CD4-positive, alpha-beta T cell treated with Interferon alpha-2 for 1 hour (primary cell): ENCODE measurements at regions not wholly inside any gene's neighbourhood (a gene's known extent, or its start where the extent isn't known, plus 50 kb on each side); places are given as distances from the start of the nearest gene placed in this dataset.

Experiments
- DNase-seq, 2 donors: peaks; one replicate each; pipeline ENCODE4 v3.0.0-alpha.2; 2020 to 2022

DNA sequence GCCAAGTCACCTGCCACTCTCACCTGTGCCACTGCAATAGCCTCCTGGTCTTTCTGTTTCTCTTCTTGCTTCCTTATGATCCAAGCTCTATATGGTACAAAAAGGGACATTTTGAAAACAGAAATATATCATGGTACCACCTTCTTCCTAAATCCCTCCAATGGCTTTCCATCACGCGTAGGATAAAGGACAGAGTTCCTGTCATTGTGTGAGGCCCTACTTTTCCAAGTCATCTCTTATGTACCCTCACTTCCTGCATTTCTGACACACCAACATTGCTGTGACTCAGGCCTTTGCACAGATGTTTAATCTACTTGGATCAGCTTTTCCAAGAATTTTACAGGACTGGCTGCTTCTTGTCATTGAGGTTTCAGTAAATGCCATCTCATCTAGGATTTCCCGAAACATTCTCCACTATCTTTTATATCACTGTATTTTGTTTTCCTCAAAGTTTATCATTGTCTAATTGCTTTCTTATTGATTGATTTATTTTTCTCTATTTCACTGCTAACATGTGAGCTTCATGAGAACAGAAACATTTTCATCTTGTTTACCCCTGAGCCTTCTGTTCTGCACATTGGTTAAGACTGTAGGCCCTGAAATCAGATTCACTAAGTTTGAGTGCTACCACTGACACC, 426.1 kb upstream of the FANCL start:
- DNase-seq = no peak

DNA sequence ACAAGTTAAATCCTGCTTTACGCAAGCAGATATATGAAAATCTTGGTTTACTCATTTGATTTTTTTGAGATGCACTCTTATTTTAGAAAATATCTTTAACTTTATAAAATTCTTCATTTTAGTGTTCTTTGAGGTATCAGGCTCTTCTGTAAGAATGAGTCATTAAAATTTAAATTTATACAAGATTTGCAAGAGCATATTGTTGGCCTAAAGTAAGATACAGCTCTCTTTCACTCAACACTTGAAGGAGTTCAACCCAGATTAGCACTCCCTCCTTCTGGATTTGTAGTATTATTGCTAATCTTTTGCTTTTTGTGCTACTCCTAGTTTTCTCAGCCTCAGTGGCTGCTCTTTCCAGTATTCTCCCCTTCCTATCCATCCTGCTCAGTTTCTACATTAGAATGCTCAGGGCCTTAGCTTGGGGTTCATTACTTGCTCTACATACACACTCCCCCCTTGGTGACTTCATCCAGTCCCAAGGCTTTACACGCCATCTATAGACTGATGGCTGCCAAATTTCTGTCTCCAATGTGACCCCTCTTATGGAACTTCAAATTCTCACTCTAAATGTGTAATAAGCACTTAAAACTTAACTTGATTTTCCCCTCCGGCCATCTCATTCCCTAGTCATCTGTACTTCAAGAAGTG, 425.3 kb upstream of the FANCL start:
- no peak for DNase-seq

GRCh38 chr2:58665154-58665553, 424.0 kb upstream of the FANCL start:
- no peak for DNase-seq

DNA sequence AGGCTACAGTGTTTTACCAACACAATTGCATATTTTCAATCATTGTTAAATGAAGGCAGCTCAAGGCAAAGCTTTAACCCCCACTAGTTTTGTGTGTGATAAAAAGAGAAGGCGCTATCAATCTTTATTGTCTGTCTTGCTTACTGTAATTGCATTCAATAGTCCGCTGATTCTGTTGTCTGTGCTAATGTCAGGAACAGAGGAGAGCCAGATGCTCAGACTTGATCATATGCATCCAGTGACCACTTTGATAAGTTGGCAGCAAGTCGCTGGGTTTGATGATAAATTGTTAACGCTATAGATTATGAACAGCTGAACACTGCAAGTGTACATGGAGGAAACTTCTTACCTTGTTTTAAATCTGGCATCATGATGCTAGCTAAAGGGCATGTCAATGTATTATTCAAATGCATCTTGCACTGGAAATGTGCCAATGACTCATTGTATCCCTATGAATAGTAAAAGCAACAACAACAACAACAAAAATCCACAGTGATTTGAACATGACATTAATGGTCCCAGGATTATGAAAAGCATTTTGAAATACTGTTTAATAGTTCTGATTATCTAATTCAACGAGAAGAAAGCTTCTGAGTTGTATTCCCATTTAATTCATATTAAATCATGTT, 423.5 kb upstream of the FANCL start:
- DNase-seq = no peak

DNA sequence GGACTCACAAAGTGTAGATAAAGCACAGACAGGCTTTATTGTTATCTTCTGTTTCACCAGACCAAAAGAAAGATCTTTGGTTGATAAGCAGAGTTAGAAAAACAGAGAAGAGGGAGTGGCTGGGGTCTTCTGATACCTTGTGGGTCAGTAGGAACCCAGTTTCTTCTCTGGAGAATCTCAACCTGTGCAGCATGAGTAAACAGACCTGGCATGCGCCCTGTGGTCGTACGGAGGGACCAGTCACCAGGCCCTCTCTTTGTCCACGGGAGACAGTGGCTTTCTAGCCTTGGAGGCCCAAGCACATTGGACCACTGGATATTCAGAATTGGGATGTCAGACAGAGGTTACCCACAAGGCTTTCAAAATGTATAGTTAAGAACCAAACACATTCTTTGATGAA, 418.9 kb upstream of the FANCL start:
- DNase-seq = no peak

DNA sequence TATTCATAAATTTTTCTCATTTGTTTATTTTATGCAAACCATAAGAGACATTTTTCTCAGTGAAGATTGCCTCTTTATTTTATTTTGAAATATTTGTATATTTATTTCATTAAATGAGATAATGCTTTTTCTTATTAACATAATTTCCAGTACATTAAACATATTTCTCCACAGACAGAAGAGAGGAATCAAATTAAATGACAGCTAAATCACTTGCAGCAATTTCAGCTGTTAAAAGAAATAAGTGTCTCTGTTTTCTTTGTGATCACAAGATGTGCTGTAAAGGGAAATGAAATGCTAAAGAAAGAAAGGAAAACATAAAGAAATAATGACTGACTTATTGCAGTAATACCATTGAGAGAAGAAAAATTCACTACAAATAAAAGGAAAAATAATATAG, 414.0 kb upstream of the FANCL start:
- no peak for DNase-seq

DNA sequence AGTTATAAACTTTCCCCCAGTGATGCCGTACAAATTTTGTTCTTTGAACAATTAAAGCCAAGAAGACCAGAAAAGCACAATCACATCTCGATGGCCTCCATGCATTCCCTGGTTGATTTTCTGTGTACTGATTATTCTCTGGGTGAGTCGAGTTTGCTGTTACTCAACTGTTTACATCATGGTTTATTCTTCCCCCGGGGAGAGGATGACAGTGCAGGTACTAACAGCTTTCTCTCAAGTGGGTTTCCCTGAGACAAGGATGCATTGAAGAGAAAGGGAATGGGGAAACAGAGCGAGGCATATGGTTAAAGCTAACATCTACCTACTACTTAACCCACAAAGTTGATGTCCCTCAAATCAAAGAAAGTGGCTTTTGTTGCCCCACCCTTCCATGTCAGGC, 410.8 kb upstream of the FANCL start:
- DNase-seq = no peak

DNA sequence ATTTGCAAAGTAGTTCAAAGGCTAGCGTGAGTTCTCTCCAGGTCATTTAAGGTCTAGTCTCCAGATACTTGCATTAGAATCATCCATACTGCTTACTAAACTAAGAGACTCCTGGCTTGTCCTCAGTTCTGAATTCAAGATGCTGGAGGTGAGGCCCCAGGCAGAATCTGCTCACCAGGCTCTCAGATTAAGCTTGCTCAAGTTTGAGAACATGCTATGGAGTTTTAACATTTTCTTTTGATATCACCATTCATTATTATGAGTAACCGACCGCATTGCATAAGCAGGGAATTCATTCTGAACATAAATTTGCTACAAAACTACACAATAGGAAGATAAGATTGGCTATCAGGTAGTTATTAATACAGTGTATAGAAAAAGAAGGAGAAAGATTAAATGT, 409.7 kb upstream of the FANCL start:
- DNase-seq = no peak

- no peak for DNase-seq
Measured at GRCh38 chr2:58649756-58650155, 408.6 kb upstream of the FANCL start.

DNA sequence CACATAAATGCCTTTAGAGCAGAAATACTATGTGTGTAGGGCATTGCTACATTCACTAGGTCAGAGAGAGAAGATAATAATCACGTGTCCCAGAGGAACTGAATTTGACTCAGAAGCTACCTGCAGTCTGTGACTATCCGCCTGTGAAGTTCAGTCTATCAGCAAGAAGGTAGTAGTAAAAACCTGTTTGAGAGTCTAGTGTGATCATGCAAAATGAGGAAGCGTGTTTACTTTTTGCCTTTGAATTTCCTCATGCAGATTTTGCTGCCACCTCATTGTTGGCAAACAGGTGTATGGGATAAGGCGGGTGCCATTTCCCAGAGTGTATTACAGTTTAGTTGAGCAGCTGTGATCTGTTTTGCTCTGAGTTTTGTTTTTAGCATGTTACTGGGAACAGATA, 403.9 kb upstream of the FANCL start:
- DNase-seq = no peak

DNA sequence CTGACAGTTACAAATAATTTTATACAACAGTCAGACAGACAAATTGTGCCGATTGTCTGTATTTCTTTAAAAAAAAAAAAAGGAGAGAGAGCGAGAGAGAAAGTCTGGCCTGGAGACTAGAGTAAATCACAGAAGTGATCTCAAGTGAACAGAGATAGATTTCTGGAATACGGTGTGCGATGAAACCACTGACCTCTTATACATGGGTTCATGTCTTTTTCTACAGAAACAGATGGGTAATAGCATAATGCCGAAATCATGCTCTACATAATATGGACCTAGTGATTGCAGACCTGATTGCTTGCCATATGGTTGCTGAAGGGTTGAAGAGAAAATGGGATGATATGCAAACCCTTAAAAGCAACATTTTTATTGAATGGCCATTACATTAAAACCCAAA, 403.3 kb upstream of the FANCL start:
- no peak for DNase-seq

DNA sequence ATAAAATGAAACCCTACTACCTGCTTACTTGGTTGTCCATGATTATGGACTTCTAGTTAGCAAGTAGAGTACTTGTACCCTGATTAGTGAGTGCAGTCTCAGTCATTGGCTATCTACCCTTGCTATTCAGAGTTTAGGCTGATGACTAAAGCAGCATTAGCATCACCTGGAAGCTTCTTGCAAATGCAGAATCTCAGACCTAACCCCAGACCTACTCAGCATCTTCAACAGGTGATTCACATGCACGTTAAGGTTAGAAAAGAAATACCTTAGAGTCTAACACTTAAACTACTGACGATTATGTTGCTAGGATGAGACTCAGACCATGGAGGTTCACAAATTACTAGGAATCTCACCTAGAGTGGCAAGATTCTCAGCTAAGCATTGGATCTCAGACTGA, 399.9 kb upstream of the FANCL start:
- no peak for DNase-seq

DNA sequence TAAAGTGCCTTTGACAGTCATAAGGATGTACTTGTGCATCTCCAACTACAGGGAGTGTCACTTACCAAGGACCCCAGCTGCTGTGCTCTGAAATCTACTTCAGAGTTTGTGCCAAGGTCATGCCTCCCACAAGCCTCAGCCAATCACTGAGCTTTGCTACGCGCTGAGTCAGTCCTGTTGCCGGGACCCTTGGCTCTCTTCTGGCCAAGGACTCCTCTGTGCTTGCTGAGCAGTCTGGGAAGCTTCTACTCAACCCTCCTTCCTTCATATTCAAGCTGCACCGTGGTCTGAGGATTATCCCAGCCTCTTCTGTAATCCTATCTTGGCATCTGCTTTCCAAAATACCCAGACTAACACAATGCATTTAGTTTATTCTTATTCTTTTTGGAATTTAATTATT, 398.9 kb upstream of the FANCL start:
- DNase-seq = no peak

- no peak for DNase-seq
Measured at GRCh38 chr2:58638256-58638805, 397.2 kb upstream of the FANCL start.

GRCh38 chr2:58636872-58637271, 395.7 kb upstream of the FANCL start:
- DNase-seq = no peak

DNA sequence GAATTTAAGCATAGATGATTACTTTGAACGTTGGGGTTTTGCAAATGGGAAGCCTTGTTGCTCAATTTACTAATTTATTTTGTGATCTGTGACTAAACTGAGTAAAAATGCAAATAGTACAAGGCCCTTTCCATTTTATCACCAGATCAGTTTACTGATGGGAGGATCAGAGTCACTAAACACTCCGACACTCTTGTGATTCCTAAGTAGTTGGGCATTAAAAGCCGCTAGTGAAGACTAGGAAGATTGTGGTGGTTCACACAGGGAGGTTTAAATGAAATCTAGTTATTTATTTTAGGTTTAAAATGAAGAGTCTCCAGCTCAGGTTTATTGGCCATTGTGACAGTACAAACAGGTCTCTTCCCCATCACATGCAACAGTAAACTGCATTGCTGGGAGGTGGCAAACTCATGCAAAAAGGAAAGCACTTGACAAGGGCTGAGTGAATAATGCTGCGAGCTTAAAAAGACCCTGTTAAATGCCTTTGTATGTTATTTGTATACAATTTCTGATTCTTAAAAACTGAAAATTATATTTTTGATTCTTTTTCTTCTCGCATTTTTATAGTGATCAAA, 394.8 kb upstream of the FANCL start:
- no peak for DNase-seq

GRCh38 chr2:58634653-58635370, 393.7 kb upstream of the FANCL start:
- DNase-seq = no peak

DNA sequence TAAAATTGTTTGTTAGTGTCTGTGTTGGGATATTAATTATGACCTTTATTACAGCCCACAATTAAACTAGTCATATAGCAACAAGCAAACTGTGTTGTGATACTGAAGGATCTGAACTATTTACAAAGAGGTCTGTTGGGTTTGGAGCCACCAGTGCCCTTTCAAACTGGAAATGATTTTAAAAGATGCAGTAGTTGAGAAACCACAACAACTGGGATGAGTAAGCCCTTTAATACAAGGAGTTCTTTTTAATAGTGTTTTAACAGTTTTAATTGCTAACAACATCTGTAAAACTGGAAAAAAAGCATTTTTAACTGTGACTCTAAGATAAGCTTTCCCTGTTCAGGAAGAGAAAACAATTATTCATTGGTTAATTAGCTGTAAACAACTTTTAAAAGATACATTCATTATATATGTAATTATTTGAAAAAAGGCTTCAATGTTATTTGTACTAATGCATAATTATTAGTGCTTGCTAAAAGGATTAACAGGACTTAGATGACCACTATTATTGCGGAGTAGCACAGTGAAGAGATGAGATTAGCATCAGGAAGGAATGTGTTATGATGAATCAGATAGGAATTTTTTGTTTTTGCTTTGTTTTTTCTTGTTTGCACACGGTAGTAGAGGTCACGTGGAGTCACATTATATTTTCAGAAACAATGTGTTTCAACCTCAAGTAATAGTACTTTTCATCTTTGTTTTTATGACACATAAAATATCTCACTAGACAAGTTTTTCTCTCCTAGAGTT, 392.7 kb upstream of the FANCL start:
- DNase-seq = no peak

- no peak for DNase-seq
Measured at GRCh38 chr2:58631986-58632385, 390.9 kb upstream of the FANCL start.

DNA sequence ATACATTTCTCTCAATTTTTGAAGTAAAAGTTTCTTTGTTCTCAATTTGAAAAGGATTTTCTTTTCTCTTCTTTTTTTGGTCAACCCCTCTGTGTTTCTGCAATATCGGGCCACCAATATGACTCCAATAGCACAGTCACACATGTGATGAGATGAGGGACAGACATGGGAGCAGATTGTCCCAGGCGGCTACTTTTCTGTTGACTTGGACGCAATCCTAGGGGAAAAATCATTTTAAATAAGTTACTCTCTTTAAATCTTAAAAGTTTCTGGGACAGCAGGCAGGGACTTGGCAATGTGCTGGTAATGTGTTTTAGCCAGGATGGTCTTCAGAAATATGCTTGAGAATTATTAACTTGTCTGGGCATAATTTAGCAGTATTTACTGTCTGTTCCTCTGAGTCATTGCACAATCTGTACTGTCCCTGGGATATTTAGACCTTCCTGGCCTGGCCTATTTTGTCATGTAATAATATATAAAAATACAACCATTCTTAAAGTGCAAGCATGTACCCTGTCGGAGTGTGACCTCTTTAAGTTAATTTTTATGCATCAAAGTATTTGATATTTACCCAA, 388.5 kb upstream of the FANCL start:
- no peak for DNase-seq

DNA sequence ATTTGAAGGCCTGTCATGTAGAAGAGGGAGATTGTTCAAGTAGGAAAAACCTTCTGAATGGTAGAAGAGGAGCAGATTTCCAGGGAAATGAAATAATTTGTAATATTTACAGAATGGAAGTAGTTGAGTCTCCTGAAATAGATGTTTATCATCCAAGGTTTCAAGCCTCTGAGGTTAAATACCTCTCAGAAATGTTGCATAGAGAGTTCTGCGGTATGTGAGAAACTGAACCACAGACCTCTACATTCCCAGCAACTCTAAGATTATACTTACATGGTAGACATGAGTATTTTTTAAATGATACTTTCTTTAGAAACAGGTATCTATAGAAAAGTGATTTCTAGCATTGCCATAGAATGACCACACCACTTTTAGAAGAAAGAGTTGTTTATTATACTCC, 379.8 kb upstream of the FANCL start:
- no peak for DNase-seq

- DNase-seq = no peak
Measured at GRCh38 chr2:58620093-58620492, 379.0 kb upstream of the FANCL start.
